GM19035 (cell line): ENCODE measurements at regions not wholly inside any gene's neighbourhood (a gene's known extent, or its start where the extent isn't known, plus 50 kb on each side); places are given as distances from the start of the nearest gene placed in this dataset.

ENCODE experiments used
- ATAC-seq: cut with Tn5 transposase; IDR thresholded peaks from one replicate; pipeline ENCODE4 v1.9.1; 2021; ENCODE audit not compliant: unreplicated experiment

GRCh38 chr4:136862653-136863052 is 669.6 kb downstream of the PCDH18 start:
- ATAC-seq, result no peak

GRCh38 chr4:136861091-136861490 is 671.2 kb downstream of the PCDH18 start:
- no peak for ATAC-seq

GRCh38 chr4:136858903-136859302 is 673.4 kb downstream of the PCDH18 start:
- no peak for ATAC-seq

GRCh38 chr4:136855886-136856285 is 676.4 kb downstream of the PCDH18 start:
- no peak for ATAC-seq

GRCh38 chr4:136850446-136850845 is 681.8 kb downstream of the PCDH18 start:
- no peak for ATAC-seq

GRCh38 chr4:136847881-136848621 is 684.2 kb downstream of the PCDH18 start:
- no peak for ATAC-seq

GRCh38 chr4:136841526-136841925 is 690.8 kb downstream of the PCDH18 start:
- peak; percentile 70 for ATAC-seq

GRCh38 chr4:136838607-136839006 is 693.7 kb downstream of the PCDH18 start:
- ATAC-seq, result no peak

GRCh38 chr4:136831553-136831952 is 700.7 kb downstream of the PCDH18 start:
- no peak for ATAC-seq

- no peak for ATAC-seq
These were observed 703.0 kb downstream of the PCDH18 start for GRCh38 chr4:136829280-136829679.

- no peak for ATAC-seq
These were observed 709.3 kb downstream of the PCDH18 start for GRCh38 chr4:136823020-136823419.

- ATAC-seq, result no peak
These were observed 713.4 kb downstream of the PCDH18 start for GRCh38 chr4:136818811-136819330.

GRCh38 chr4:136812100-136812880 is 720.0 kb downstream of the PCDH18 start:
- ATAC-seq, result no peak

GRCh38 chr4:136811496-136812077 is 720.7 kb downstream of the PCDH18 start:
- no peak for ATAC-seq

GRCh38 chr4:136810626-136811025 is 721.7 kb downstream of the PCDH18 start:
- no peak for ATAC-seq

GRCh38 chr4:136806844-136807243 is 725.5 kb downstream of the PCDH18 start:
- ATAC-seq, result no peak

- ATAC-seq, result no peak
These were observed 726.7 kb downstream of the PCDH18 start for GRCh38 chr4:136805617-136806016.

GRCh38 chr4:136803433-136803832 is 728.9 kb downstream of the PCDH18 start:
- no peak for ATAC-seq

- no peak for ATAC-seq
These were observed 732.0 kb downstream of the PCDH18 start for GRCh38 chr4:136800248-136800647.

GRCh38 chr4:136796953-136797352 is 735.3 kb downstream of the PCDH18 start:
- ATAC-seq, result no peak

- no peak for ATAC-seq
These were observed 738.4 kb downstream of the PCDH18 start for GRCh38 chr4:136793848-136794247.

GRCh38 chr4:136784326-136784725 is 748.0 kb downstream of the PCDH18 start:
- ATAC-seq, result no peak
